ENCODE measurements at regions not wholly inside any gene's neighbourhood (a gene's known extent, or its start where the extent isn't known, plus 50 kb on each side); places are given as distances from the start of the nearest gene placed in this dataset.
"Not testable (repeated sequence)": the region's sequence is repeated elsewhere in the genome, so short reads cannot be mapped to it uniquely, and the experiment has no call there.

GRCh38 chr5:67677422-67677970 lies 480.9 kb upstream of the CD180 start:
- FAIRE-seq = no peak

- no peak for FAIRE-seq
Observed at GRCh38 chr5:67676863-67677262, 480.3 kb upstream of the CD180 start.

- FAIRE-seq = no peak
Observed at GRCh38 chr5:67674159-67674655, 477.6 kb upstream of the CD180 start.

GRCh38 chr5:67673618-67674017 lies 477.0 kb upstream of the CD180 start:
- FAIRE-seq = no peak

GRCh38 chr5:67673180-67673579 lies 476.6 kb upstream of the CD180 start:
- no peak for FAIRE-seq

- FAIRE-seq = no peak
Observed at GRCh38 chr5:67672636-67673035, 476.0 kb upstream of the CD180 start.

GRCh38 chr5:67669916-67670315 lies 473.3 kb upstream of the CD180 start:
- FAIRE-seq = no peak

GRCh38 chr5:67660149-67660548 lies 463.6 kb upstream of the CD180 start:
- FAIRE-seq = no peak

GRCh38 chr5:67659288-67659687 lies 462.7 kb upstream of the CD180 start:
- no peak for FAIRE-seq

GRCh38 chr5:67657055-67657454 lies 460.5 kb upstream of the CD180 start:
- peak; percentile 80 for FAIRE-seq

- FAIRE-seq = no peak
Observed at GRCh38 chr5:67652201-67652600, 455.6 kb upstream of the CD180 start.

GRCh38 chr5:67651180-67651579 lies 454.6 kb upstream of the CD180 start:
- FAIRE-seq = no peak

GRCh38 chr5:67648201-67648671 lies 451.6 kb upstream of the CD180 start:
- FAIRE-seq = no peak

GRCh38 chr5:67647772-67648171 lies 451.2 kb upstream of the CD180 start:
- no peak for FAIRE-seq

- FAIRE-seq = no peak
Observed at GRCh38 chr5:67644221-67644920, 447.8 kb upstream of the CD180 start.

- FAIRE-seq = no peak
Observed at GRCh38 chr5:67643536-67643935, 446.9 kb upstream of the CD180 start.

GRCh38 chr5:67639976-67640375 lies 443.4 kb upstream of the CD180 start:
- FAIRE-seq = no peak

GRCh38 chr5:67639313-67639712 lies 442.7 kb upstream of the CD180 start:
- FAIRE-seq = no peak

- FAIRE-seq = no peak
Observed at GRCh38 chr5:67636850-67637524, 440.4 kb upstream of the CD180 start.

- no peak for FAIRE-seq
Observed at GRCh38 chr5:67636091-67636490, 439.5 kb upstream of the CD180 start.

GRCh38 chr5:67627079-67627478 lies 430.5 kb upstream of the CD180 start:
- FAIRE-seq = not testable (repeated sequence)

GRCh38 chr5:67623078-67623477 lies 426.5 kb upstream of the CD180 start:
- no peak for FAIRE-seq

- no peak for FAIRE-seq
Observed at GRCh38 chr5:67620424-67621397, 424.1 kb upstream of the CD180 start.

All from colon (tissue), 2 donors.